RWPE1 (cell line): ENCODE measurements at regions not wholly inside any gene's neighbourhood (a gene's known extent, or its start where the extent isn't known, plus 50 kb on each side); places are given as distances from the start of the nearest gene placed in this dataset.

ENCODE experiments used
- CTCF ChIA-PET: fragments of 350-600 bp; sonication (Branson Sonifier 250); formaldehyde crosslinking; extraction: SDS; loops from one replicate; lab custom pipeline; 2021; lab: Yijun Ruan, JAX
- POLR2A ChIA-PET: fragments of 400-600 bp; formaldehyde crosslinking; extraction: SDS; loops from one replicate; lab custom pipeline; 2020; ENCODE audit warnings: antibody characterized with exemption; ENCODE audit not compliant: low non-redundant PET; lab: Yijun Ruan, JAX
- DNase-seq: peaks from one replicate; pipeline ENCODE4 v3.0.0; 2012; ENCODE audit warnings: low spot score
- H3K27ac ChIP-seq: fragments of 450-650 bp; 2 replicates; pipeline ENCODE4 v1.5.1; 2017
- CTCF ChIP-seq: fragments of 450-650 bp; conservative IDR thresholded peaks from 2 replicates; pipeline ENCODE4 v1.5.1; 2017; ENCODE audit warnings: low read depth, mild to moderate bottlenecking

- H3K27ac ChIP-seq = no peak overlapping the region
These were observed 294.9 kb downstream of the NDFIP2 start for GRCh38 chr13:79775830-79776229.

DNA sequence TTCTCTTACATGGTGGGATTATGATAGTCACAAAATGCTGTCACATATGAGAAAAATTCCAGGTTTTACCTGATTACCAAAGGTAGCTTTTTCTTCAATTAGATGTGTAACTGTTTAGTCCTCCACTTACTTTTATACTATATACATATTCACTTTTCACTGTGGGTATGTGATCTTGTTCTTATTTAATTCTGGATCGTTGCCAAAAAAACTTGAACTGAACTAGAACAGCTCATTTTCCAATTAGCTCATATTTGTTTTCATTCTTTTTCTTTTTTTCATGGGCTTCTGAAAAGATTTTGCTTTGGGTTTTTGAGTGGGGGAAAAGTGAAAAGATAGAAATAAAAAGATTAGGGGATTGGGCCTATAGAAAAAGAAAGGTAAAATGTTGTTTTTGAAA is 291.9 kb downstream of the NDFIP2 start:
- no peak for DNase-seq
- no peak for TF ChIP-seq CTCF
- ChIA-PET POLR2A (no interaction called here), CTCF (no interaction called here)
- no peak overlapping the region for H3K27ac ChIP-seq

More at GRCh38 chr13:79775830-79776229, 294.9 kb downstream of the NDFIP2 start:
- peak; percentile 45 for TF ChIP-seq CTCF
- DNase-seq = peak; percentile 30
- ChIA-PET POLR2A (no interaction called here), CTCF (no interaction called here)

GRCh38 chr13:79771493-79771892 is 290.5 kb downstream of the NDFIP2 start:
- H3K27ac ChIP-seq = no peak overlapping the region
- no peak for DNase-seq
- ChIA-PET CTCF (interaction anchor here (0.5 kb wide), 1 partner anchor 29 kb away, joined by 3 read pairs; no protein-coding TSS in a partner anchor), POLR2A (interaction anchor here (0.7 kb wide), 1 partner anchor 290 kb away, joined by 6 read pairs; no protein-coding TSS in a partner anchor)
- TF ChIP-seq CTCF = no peak

GRCh38 chr13:79770056-79770455 is 289.1 kb downstream of the NDFIP2 start:
- no peak for DNase-seq
- no peak overlapping the region for H3K27ac ChIP-seq
- CTCF ChIA-PET = interaction anchor here (0.7 kb wide), 1 partner anchor 573 kb away, joined by 3 read pairs; no protein-coding TSS in a partner anchor
- TF ChIP-seq CTCF = no peak
- POLR2A ChIA-PET = no interaction called here

DNA sequence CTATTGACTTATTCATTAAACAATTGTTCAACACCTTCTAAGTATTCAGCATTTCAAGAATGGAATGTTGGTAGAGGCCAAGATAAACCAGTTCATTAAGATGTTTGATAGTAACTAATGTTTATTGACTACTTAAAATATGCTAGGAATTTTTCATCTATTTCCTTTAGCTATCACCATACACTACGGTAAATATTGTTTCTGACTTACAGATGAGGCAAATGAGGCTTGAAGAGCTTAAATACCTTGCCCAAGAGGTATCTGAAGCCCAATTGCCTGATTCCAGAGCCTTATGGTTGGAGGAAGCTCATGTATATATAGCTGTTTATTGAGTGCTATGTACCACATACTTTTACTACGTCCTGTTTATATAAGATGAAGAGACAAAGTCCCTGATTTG is 286.2 kb downstream of the NDFIP2 start:
- no peak for TF ChIP-seq CTCF
- POLR2A ChIA-PET = no interaction called here
- CTCF ChIA-PET = interaction anchor here (0.6 kb wide), 1 partner anchor 931 kb away, joined by 4 read pairs; no protein-coding TSS in a partner anchor
- DNase-seq = no peak
- no peak overlapping the region for H3K27ac ChIP-seq

- no peak for TF ChIP-seq CTCF
- no peak overlapping the region for H3K27ac ChIP-seq
- ChIA-PET CTCF (no interaction called here), POLR2A (no interaction called here)
- no peak for DNase-seq
These were observed 284.4 kb downstream of the NDFIP2 start for GRCh38 chr13:79765331-79765730.
